Activated CD4-positive, CD25-positive, alpha-beta regulatory T cell (primary cell): ENCODE measurements at regions not wholly inside any gene's neighbourhood (a gene's known extent, or its start where the extent isn't known, plus 50 kb on each side); places are given as distances from the start of the nearest gene placed in this dataset.
A peak's percentile ranks its signal among the peaks of the same experiment; 100 is the strongest.
"Not testable (repeated sequence)": the region's sequence is repeated elsewhere in the genome, so short reads cannot be mapped to it uniquely, and the experiment has no call there.

Experiments used
- DNase-seq, 4 experiments: peaks; one replicate each; lab custom pipeline; 2025; lab: John Stamatoyannopoulos, UW

GRCh38 chr3:15851735-15852134 lies 54.0 kb upstream of the ANKRD28 start:
- no peak for DNase-seq

GRCh38 chr3:15858547-15859506 lies 61.0 kb upstream of the ANKRD28 start:
- peak; percentile 24 to 38 (median 34) for DNase-seq

- peak; percentile 49 to 63 (median 53) for DNase-seq
These were observed 61.8 kb upstream of the ANKRD28 start for GRCh38 chr3:15859507-15860013.

- DNase-seq, result peak in 1 of 4 experiments; percentile 49
These were observed 62.5 kb upstream of the ANKRD28 start for GRCh38 chr3:15860014-15860934.

- DNase-seq, result no peak
These were observed 63.4 kb upstream of the ANKRD28 start for GRCh38 chr3:15861163-15861562.

GRCh38 chr3:15872807-15873206 lies 75.0 kb upstream of the ANKRD28 start:
- DNase-seq, result no peak

GRCh38 chr3:15873415-15873814 lies 75.6 kb upstream of the ANKRD28 start:
- no peak for DNase-seq

- no peak for DNase-seq
These were observed 77.4 kb upstream of the ANKRD28 start for GRCh38 chr3:15875016-15875689.

GRCh38 chr3:15876669-15877068 lies 78.9 kb upstream of the ANKRD28 start:
- DNase-seq, result no peak

GRCh38 chr3:15877813-15878212 lies 80.0 kb upstream of the ANKRD28 start:
- DNase-seq, result no peak

GRCh38 chr3:15879787-15880186 lies 82.0 kb upstream of the ANKRD28 start:
- DNase-seq, result not testable (repeated sequence)

- DNase-seq, result no peak
These were observed 84.8 kb upstream of the ANKRD28 start for GRCh38 chr3:15882577-15882976.

- no peak for DNase-seq
These were observed 86.4 kb upstream of the ANKRD28 start for GRCh38 chr3:15884132-15884531.

- DNase-seq, result no peak
These were observed 88.7 kb upstream of the ANKRD28 start for GRCh38 chr3:15886521-15886920.

GRCh38 chr3:15887261-15887660 lies 89.5 kb upstream of the ANKRD28 start:
- DNase-seq, result no peak

GRCh38 chr3:15889936-15890335 lies 92.2 kb upstream of the ANKRD28 start:
- DNase-seq, result no peak

- no peak for DNase-seq
These were observed 94.8 kb upstream of the ANKRD28 start for GRCh38 chr3:15892311-15893227.

GRCh38 chr3:15894382-15894781 lies 96.6 kb upstream of the ANKRD28 start:
- DNase-seq, result no peak

- no peak for DNase-seq
These were observed 98.7 kb upstream of the ANKRD28 start for GRCh38 chr3:15896500-15896899.

- DNase-seq, result no peak
These were observed 101.6 kb upstream of the ANKRD28 start for GRCh38 chr3:15899388-15899787.

GRCh38 chr3:15903164-15903563 lies 105.4 kb upstream of the ANKRD28 start:
- DNase-seq, result no peak
